Neural cell (in vitro differentiated cells): ENCODE measurements at regions not wholly inside any gene's neighbourhood (a gene's known extent, or its start where the extent isn't known, plus 50 kb on each side); places are given as distances from the start of the nearest gene placed in this dataset.

Experiments used
- H2AFZ ChIP-seq: fragments of 200-600, 300-800 bp; sonication (generic), shearing (Covaris generic); 2 replicates; pipeline ENCODE4 v1.6.0; 2014; ENCODE audit warnings: low read depth, mild to moderate bottlenecking, antibody characterized with exemption, low read length, moderate library complexity
- H3F3A ChIP-seq: fragments of 200-600 bp; shearing (Covaris generic); 2 replicates; pipeline ENCODE4 v1.6.1; 2016; ENCODE audit warnings: mild to moderate bottlenecking, moderate library complexity, mixed read lengths, antibody characterized with exemption, low read length; ENCODE audit not compliant: insufficient read depth, poor library complexity, severe bottlenecking
- H3K27ac ChIP-seq: fragments of 200-600, 300-800 bp; sonication (generic), shearing (Covaris generic); 2 replicates; pipeline ENCODE4 v1.5.1; 2014; ENCODE audit warnings: mild to moderate bottlenecking, low read length, moderate library complexity
- H3K27me3 ChIP-seq: fragments of 300-800, 200-600 bp; sonication (generic), shearing (Covaris generic); 2 replicates; pipeline ENCODE4 v1.6.0; 2014; ENCODE audit warnings: mild to moderate bottlenecking, low read depth, low read length, moderate library complexity; ENCODE audit not compliant: insufficient read depth
- H3K36me3 ChIP-seq: fragments of 300-800, 200-600 bp; sonication (generic), shearing (Covaris generic); 2 replicates; pipeline ENCODE4 v1.5.1; 2014; ENCODE audit warnings: mild to moderate bottlenecking, antibody characterized with exemption, low read length, moderate library complexity; ENCODE audit not compliant: insufficient read depth
- H3K4me2 ChIP-seq: fragments of 300-800, 200-600 bp; sonication (generic), shearing (Covaris generic); 2 replicates; pipeline ENCODE4 v1.6.0; 2014; ENCODE audit warnings: mild to moderate bottlenecking, low read length
- H3K4me3 ChIP-seq: fragments of 300-800, 200-600 bp; sonication (generic), shearing (Covaris generic); 2 replicates; pipeline ENCODE4 v1.5.1; 2014; ENCODE audit warnings: mild to moderate bottlenecking, low read length, moderate library complexity
- H3K79me2 ChIP-seq: fragments of 200-600 bp; shearing (Covaris generic); replicated peaks from 2 replicates; pipeline ENCODE4 v1.6.0; 2014; ENCODE audit warnings: mild to moderate bottlenecking, low read length, moderate library complexity; ENCODE audit not compliant: insufficient read depth
- H3K9ac ChIP-seq: fragments of 300-800, 200-600 bp; sonication (generic), shearing (Covaris generic); 2 replicates; pipeline ENCODE4 v1.6.1; 2016; ENCODE audit warnings: mild to moderate bottlenecking, low read length, mixed read lengths
- H3K9me2 ChIP-seq: fragments of 200-600 bp; shearing (Covaris generic); 2 replicates; pipeline ENCODE4 v1.6.1; 2016; ENCODE audit warnings: mild to moderate bottlenecking, low read length, mixed read lengths; ENCODE audit not compliant: insufficient read depth
- H3K9me3 ChIP-seq: fragments of 200-600, 300-800 bp; sonication (generic), shearing (Covaris generic); 2 replicates; pipeline ENCODE4 v1.6.1; 2016; ENCODE audit warnings: mild to moderate bottlenecking, mixed run types, low read length, moderate library complexity, mixed read lengths
- H4K20me1 ChIP-seq: fragments of 200-600 bp; shearing (Covaris generic); 2 replicates; pipeline ENCODE4 v1.6.1; 2016; ENCODE audit warnings: mild to moderate bottlenecking, mixed run types; ENCODE audit not compliant: insufficient read depth
- CTCF ChIP-seq: fragments of 450-650 bp; IDR thresholded peaks from 2 replicates; pipeline ENCODE4 v1.5.1; 2014; ENCODE audit warnings: antibody characterized with exemption, mild to moderate bottlenecking, moderate library complexity; ENCODE audit not compliant: poor library complexity, severe bottlenecking
- EP300 ChIP-seq: fragments of 450-650 bp; conservative IDR thresholded peaks from 2 replicates; pipeline ENCODE4 v1.6.1; 2014; ENCODE audit warnings: antibody characterized with exemption, mild to moderate bottlenecking, moderate library complexity; ENCODE audit not compliant: poor library complexity, severe bottlenecking
- EZH2 ChIP-seq: fragments of 200-600, 300-800 bp; shearing (Covaris generic), sonication (generic); IDR thresholded peaks from 2 replicates; pipeline ENCODE4 v1.6.1; 2014; ENCODE audit warnings: antibody characterized with exemption, low read length, borderline replicate concordance, mild to moderate bottlenecking; ENCODE audit not compliant: insufficient read depth, poor library complexity, severe bottlenecking
- MXI1 ChIP-seq: fragments of 450-650 bp; conservative IDR thresholded peaks from 2 replicates; pipeline ENCODE4 v1.6.1; 2014; ENCODE audit warnings: antibody characterized with exemption, mild to moderate bottlenecking; ENCODE audit not compliant: poor library complexity, severe bottlenecking
- POLR2AphosphoS5 ChIP-seq: IDR thresholded peaks from 2 replicates; pipeline ENCODE4 v1.6.1; 2012
- RAD21 ChIP-seq: fragments of 450-650 bp; conservative IDR thresholded peaks from 2 replicates; pipeline ENCODE4 v1.6.1; 2014; ENCODE audit warnings: antibody characterized with exemption, mild to moderate bottlenecking, moderate library complexity
- REST ChIP-seq: IDR thresholded peaks from 2 replicates; pipeline ENCODE4 v1.6.1; 2012; ENCODE audit warnings: borderline replicate concordance
- SMC3 ChIP-seq: fragments of 450-650 bp; conservative IDR thresholded peaks from 2 replicates; pipeline ENCODE4 v1.6.1; 2014; ENCODE audit warnings: antibody characterized with exemption, mild to moderate bottlenecking, moderate library complexity; ENCODE audit not compliant: poor library complexity
- TAF1 ChIP-seq: IDR thresholded peaks from 2 replicates; pipeline ENCODE4 v1.6.1; 2012; ENCODE audit warnings: low read depth

GRCh38 chr2:19488009-19488691, 129.7 kb upstream of the OSR1 start:
- H3K4me3 ChIP-seq = no peak overlapping the region
- H3K79me2 ChIP-seq = no peaks in the 10 kb centered on the region
- no peak overlapping the region for H3K27ac ChIP-seq
- H2AFZ ChIP-seq = no peak overlapping the region
- H3K4me2 ChIP-seq = no peak overlapping the region
- no peaks in the 10 kb centered on the region for H4K20me1 ChIP-seq
- no peaks in the 10 kb centered on the region for H3K9me3 ChIP-seq
- H3K27me3 ChIP-seq = no peaks in the 10 kb centered on the region
- H3K9me2 ChIP-seq = no peaks in the 10 kb centered on the region
- H3K9ac ChIP-seq = no peak overlapping the region
- TF ChIP-seq REST (no peak), EZH2 (no peak), POLR2AphosphoS5 (no peak), CTCF (no peak), RAD21 (no peak), EP300 (no peak), SMC3 (no peak), MXI1 (no peak), TAF1 (no peak)
- no peaks in the 10 kb centered on the region for H3F3A ChIP-seq
- no peaks in the 10 kb centered on the region for H3K36me3 ChIP-seq

- no peaks in the 10 kb centered on the region for H4K20me1 ChIP-seq
- H3K9me3 ChIP-seq = no peaks in the 10 kb centered on the region
- H3K36me3 ChIP-seq = no peaks in the 10 kb centered on the region
- H3F3A ChIP-seq = no peaks in the 10 kb centered on the region
- H3K79me2 ChIP-seq = no peaks in the 10 kb centered on the region
- no peak for TF ChIP-seq MXI1
- TF ChIP-seq TAF1 = no peak
- no peak for TF ChIP-seq POLR2AphosphoS5
- TF ChIP-seq EP300 = no peak
- no peak for TF ChIP-seq REST
- no peaks in the 10 kb centered on the region for H3K9me2 ChIP-seq
- H3K4me3 ChIP-seq = no peak overlapping the region
- no peak overlapping the region for H2AFZ ChIP-seq
- no peak overlapping the region for H3K4me2 ChIP-seq
- no peaks in the 10 kb centered on the region for H3K27me3 ChIP-seq
- no peak overlapping the region for H3K9ac ChIP-seq
- no peak overlapping the region for H3K27ac ChIP-seq
Observed at GRCh38 chr2:19484736-19485135, 126.3 kb upstream of the OSR1 start.
